GM23248 (cell line): ENCODE measurements at regions not wholly inside any gene's neighbourhood (a gene's known extent, or its start where the extent isn't known, plus 50 kb on each side); places are given as distances from the start of the nearest gene placed in this dataset.

Experiments
- DNase-seq: peaks from one replicate; pipeline ENCODE4 v3.0.0-alpha.2; 2015
- H2AFZ ChIP-seq: fragments of 200-600 bp; sonication (generic); 2 replicates; pipeline ENCODE4 v1.6.1; 2016; ENCODE audit warnings: antibody characterized with exemption
- H3F3A ChIP-seq: fragments of 200-600 bp; sonication (generic); 2 replicates; pipeline ENCODE4 v1.6.1; 2016; ENCODE audit warnings: mild to moderate bottlenecking, antibody characterized with exemption, mixed run types; ENCODE audit not compliant: insufficient read depth
- H3K27ac ChIP-seq: fragments of 200-600 bp; sonication (generic); 2 replicates; pipeline ENCODE4 v1.5.1; 2016; ENCODE audit warnings: mild to moderate bottlenecking
- H3K27me3 ChIP-seq: fragments of 200-600 bp; sonication (generic); replicated peaks from 2 replicates; pipeline ENCODE4 v1.6.1; 2016; ENCODE audit warnings: mild to moderate bottlenecking; ENCODE audit not compliant: insufficient read depth
- H3K36me3 ChIP-seq: fragments of 200-600 bp; sonication (generic); 2 replicates; pipeline ENCODE4 v1.6.1; 2016; ENCODE audit warnings: low read depth, mild to moderate bottlenecking
- H3K4me1 ChIP-seq: fragments of 200-600 bp; sonication (generic); 2 replicates; pipeline ENCODE4 v1.6.1; 2016; ENCODE audit warnings: mild to moderate bottlenecking; ENCODE audit not compliant: insufficient read depth
- H3K4me2 ChIP-seq: fragments of 200-600 bp; sonication (generic); one replicate; pipeline ENCODE4 v1.6.1; 2016; ENCODE audit warnings: mild to moderate bottlenecking; ENCODE audit not compliant: unreplicated experiment
- H3K4me3 ChIP-seq: fragments of 200-600 bp; sonication (generic); 2 replicates; pipeline ENCODE4 v1.5.1; 2016; ENCODE audit warnings: mild to moderate bottlenecking
- H3K79me2 ChIP-seq: fragments of 200-600 bp; sonication (generic); 2 replicates; pipeline ENCODE4 v1.6.1; 2016; ENCODE audit warnings: mild to moderate bottlenecking; ENCODE audit not compliant: insufficient read depth
- H3K9ac ChIP-seq: fragments of 200-600 bp; sonication (generic); 2 replicates; pipeline ENCODE4 v1.6.1; 2016; ENCODE audit warnings: mild to moderate bottlenecking
- H3K9me2 ChIP-seq: fragments of 200-600 bp; sonication (generic); 2 replicates; pipeline ENCODE4 v1.6.1; 2016; ENCODE audit warnings: mixed run types, mild to moderate bottlenecking, moderate library complexity; ENCODE audit not compliant: insufficient read depth
- H3K9me3 ChIP-seq: fragments of 200-600 bp; sonication (generic); one replicate; pipeline ENCODE4 v1.6.1; 2017; ENCODE audit warnings: low read depth
- H4K20me1 ChIP-seq: fragments of 200-600 bp; sonication (generic); 2 replicates; pipeline ENCODE4 v1.6.0; 2016; ENCODE audit not compliant: insufficient read depth
- EZH2 ChIP-seq: fragments of 200-600 bp; sonication (generic); IDR thresholded peaks from 2 replicates; pipeline ENCODE4 v1.6.1; 2018; ENCODE audit warnings: antibody characterized with exemption, mild to moderate bottlenecking; ENCODE audit not compliant: insufficient read depth, poor library complexity, severe bottlenecking
- EZH2phosphoT487 ChIP-seq: fragments of 200-600 bp; sonication (generic); IDR thresholded peaks from 2 replicates; pipeline ENCODE4 v1.6.1; 2018; ENCODE audit warnings: antibody characterized with exemption, moderate library complexity, mild to moderate bottlenecking, low read depth; ENCODE audit not compliant: insufficient read depth
- WGBS, 2 experiments: methylation state at CpG; one replicate each; pipeline ENCODE4 v1.1.6; 2015 to 2017; ENCODE audit warnings: low lambda C conversion rate in 2 of 2, low coverage in 1 of 2; ENCODE audit errors: missing lambda C conversion rate in 2 of 2; 5-methylcytosine and 5-hydroxymethylcytosine counted together
- in situ Hi-C: fragments of 300-500 bp; cut with MboI; formaldehyde crosslinking; loops from 2 replicates; pipeline ENCODE4 v1.15.0; 2020

GRCh38 chrX:4963432-4963831 is 1250.0 kb upstream of the PRKX start:
- H3F3A ChIP-seq, result no peaks in the 10 kb centered on the region
- TF ChIP-seq EZH2phosphoT487 (no peak), EZH2 (no peak)

GRCh38 chrX:4944767-4945166 is 1231.3 kb upstream of the PRKX start:
- no peaks in the 10 kb centered on the region for H4K20me1 ChIP-seq
- no peak overlapping the region for H3K4me2 ChIP-seq
- H3K27me3 ChIP-seq, result no peaks in the 10 kb centered on the region
- no peaks in the 10 kb centered on the region for H3K4me1 ChIP-seq
- no peaks in the 10 kb centered on the region for H3F3A ChIP-seq
- in situ Hi-C loops, result no loop called here
- no peak overlapping the region for H3K27ac ChIP-seq
- TF ChIP-seq EZH2phosphoT487 (no peak), EZH2 (no peak)
- no peak overlapping the region for H3K4me3 ChIP-seq
- H3K36me3 ChIP-seq, result no peaks in the 10 kb centered on the region
- no peak for DNase-seq
- H2AFZ ChIP-seq, result no peak overlapping the region
- WGBS, 2 experiments, result 19 to 31% methylated on average over 2 of the region's 2 CpGs
- H3K9me2 ChIP-seq, result no peaks in the 10 kb centered on the region
- H3K79me2 ChIP-seq, result no peaks in the 10 kb centered on the region
- H3K9ac ChIP-seq, result no peak overlapping the region
- no peaks in the 10 kb centered on the region for H3K9me3 ChIP-seq

More at GRCh38 chrX:4963432-4963831, 1250.0 kb upstream of the PRKX start:
- Histone ChIP-seq H3K9ac (no peak overlapping the region), H4K20me1 (no peaks in the 10 kb centered on the region), H3K79me2 (no peaks in the 10 kb centered on the region), H3K4me1 (no peaks in the 10 kb centered on the region), H3K27ac (no peak overlapping the region), H3K36me3 (no peaks in the 10 kb centered on the region), H3K4me3 (no peak overlapping the region), H3K27me3 (no peaks in the 10 kb centered on the region), H3K9me2 (no peaks in the 10 kb centered on the region), H3K9me3 (no peaks in the 10 kb centered on the region), H2AFZ (no peak overlapping the region), H3K4me2 (no peak overlapping the region)
- no peak for DNase-seq
- in situ Hi-C loops, result no loop called here
- 43 to 51% methylated on average over 2 of the region's 2 CpGs for WGBS, 2 experiments

GRCh38 chrX:4936315-4936714 is 1222.9 kb upstream of the PRKX start:
- no peaks in the 10 kb centered on the region for H3K79me2 ChIP-seq
- no peaks in the 10 kb centered on the region for H3K9me2 ChIP-seq
- H3F3A ChIP-seq, result no peaks in the 10 kb centered on the region
- H3K27ac ChIP-seq, result no peak overlapping the region
- no peaks in the 10 kb centered on the region for H3K9me3 ChIP-seq
- no peak overlapping the region for H3K9ac ChIP-seq
- no peaks in the 10 kb centered on the region for H4K20me1 ChIP-seq
- H3K36me3 ChIP-seq, result no peaks in the 10 kb centered on the region
- no peak overlapping the region for H2AFZ ChIP-seq
- no peak overlapping the region for H3K4me3 ChIP-seq
- TF ChIP-seq EZH2 (no peak), EZH2phosphoT487 (no peak)
- WGBS, 2 experiments, result 17 to 27% methylated on average over 2 of the region's 2 CpGs
- H3K4me2 ChIP-seq, result no peak overlapping the region
- in situ Hi-C loops, result no loop called here
- no peaks in the 10 kb centered on the region for H3K4me1 ChIP-seq
- no peak for DNase-seq
- H3K27me3 ChIP-seq, result no peaks in the 10 kb centered on the region

GRCh38 chrX:4935846-4936245 is 1222.4 kb upstream of the PRKX start:
- H3K27ac ChIP-seq, result no peak overlapping the region
- in situ Hi-C loops, result no loop called here
- H3K79me2 ChIP-seq, result no peaks in the 10 kb centered on the region
- H3F3A ChIP-seq, result no peaks in the 10 kb centered on the region
- no peaks in the 10 kb centered on the region for H3K36me3 ChIP-seq
- H3K4me2 ChIP-seq, result no peak overlapping the region
- H4K20me1 ChIP-seq, result no peaks in the 10 kb centered on the region
- WGBS, 2 experiments, result 0 to 21% methylated on average over 1 to 2 of the region's 2 CpGs
- no peak overlapping the region for H2AFZ ChIP-seq
- H3K9ac ChIP-seq, result no peak overlapping the region
- TF ChIP-seq EZH2, result no peak
- TF ChIP-seq EZH2phosphoT487, result no peak
- no peak for DNase-seq
- H3K4me1 ChIP-seq, result no peaks in the 10 kb centered on the region
- no peak overlapping the region for H3K4me3 ChIP-seq
- H3K27me3 ChIP-seq, result no peaks in the 10 kb centered on the region
- no peaks in the 10 kb centered on the region for H3K9me2 ChIP-seq
- no peaks in the 10 kb centered on the region for H3K9me3 ChIP-seq

GRCh38 chrX:4935401-4935800 is 1222.0 kb upstream of the PRKX start:
- Histone ChIP-seq H3K27ac (no peak overlapping the region), H3K36me3 (no peaks in the 10 kb centered on the region), H3K27me3 (no peaks in the 10 kb centered on the region), H3F3A (no peaks in the 10 kb centered on the region), H3K79me2 (no peaks in the 10 kb centered on the region), H3K9me3 (no peaks in the 10 kb centered on the region), H3K9me2 (no peaks in the 10 kb centered on the region), H2AFZ (no peak overlapping the region), H4K20me1 (no peaks in the 10 kb centered on the region), H3K9ac (no peak overlapping the region), H3K4me3 (no peak overlapping the region), H3K4me1 (no peaks in the 10 kb centered on the region), H3K4me2 (no peak overlapping the region)
- TF ChIP-seq EZH2phosphoT487 (no peak), EZH2 (no peak)
- in situ Hi-C loops, result no loop called here
- WGBS, 2 experiments, result 9 to 13% methylated on average over 2 of the region's 2 CpGs
- no peak for DNase-seq
